ENCODE measurements at regions not wholly inside any gene's neighbourhood (a gene's known extent, or its start where the extent isn't known, plus 50 kb on each side); places are given as distances from the start of the nearest gene placed in this dataset.
A peak's percentile ranks its signal among the peaks of the same experiment; 100 is the strongest.
"Not testable (repeated sequence)": the region's sequence is repeated elsewhere in the genome, so short reads cannot be mapped to it uniquely, and the experiment has no call there.

DNA sequence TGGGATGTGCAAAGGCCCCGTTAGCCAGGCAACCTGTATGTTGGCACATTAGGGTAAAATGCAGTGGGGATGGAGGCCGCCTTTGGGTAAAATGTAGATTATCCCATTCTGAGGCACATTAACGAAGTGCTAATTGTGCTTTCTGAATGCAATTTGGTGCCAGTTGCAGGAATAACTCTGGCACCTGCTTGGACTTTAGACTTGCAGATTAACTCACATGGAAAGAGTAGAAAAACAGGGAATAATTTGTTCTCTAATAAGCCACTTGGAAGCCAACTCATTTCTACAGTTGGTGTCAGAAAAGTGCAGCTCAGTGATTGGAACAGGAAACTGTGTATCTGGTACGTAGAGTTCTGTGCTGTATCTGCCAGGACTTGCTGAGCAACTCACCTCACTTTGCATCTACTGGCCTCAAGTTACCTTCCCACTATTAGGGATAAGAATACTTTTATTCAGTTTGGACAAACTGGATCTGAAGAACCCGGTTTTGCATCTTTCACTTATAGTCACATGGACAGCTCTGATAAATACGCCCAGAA lies 377.4 kb upstream of the PODXL start:
- H3K9me2 ChIP-seq, result no peaks in the 10 kb centered on the region
- H3K9me3 ChIP-seq, result no peaks in the 10 kb centered on the region
- H3K9ac ChIP-seq, result no peak overlapping the region
- TF ChIP-seq POLR2AphosphoS5 (IDR thresholded peaks at IDR 0.05; ENCODE audit: low read depth, low read length), result no peak
- no peak for TF ChIP-seq GATA2 (CRISPR knock-in tag; IDR thresholded peaks at IDR 0.05)
- no peak for TF ChIP-seq JUND (IDR thresholded peaks at IDR 0.05)
- TF ChIP-seq EP300 (IDR thresholded peaks at IDR 0.05; ENCODE audit: borderline replicate concordance in 1 of 2, low read depth in 1 of 2, low read length in 1 of 2), result no peak
- TF ChIP-seq YY1 (IDR thresholded peaks at IDR 0.05; ENCODE audit: low read depth), result no peak
- TF ChIP-seq, protein P1, sequence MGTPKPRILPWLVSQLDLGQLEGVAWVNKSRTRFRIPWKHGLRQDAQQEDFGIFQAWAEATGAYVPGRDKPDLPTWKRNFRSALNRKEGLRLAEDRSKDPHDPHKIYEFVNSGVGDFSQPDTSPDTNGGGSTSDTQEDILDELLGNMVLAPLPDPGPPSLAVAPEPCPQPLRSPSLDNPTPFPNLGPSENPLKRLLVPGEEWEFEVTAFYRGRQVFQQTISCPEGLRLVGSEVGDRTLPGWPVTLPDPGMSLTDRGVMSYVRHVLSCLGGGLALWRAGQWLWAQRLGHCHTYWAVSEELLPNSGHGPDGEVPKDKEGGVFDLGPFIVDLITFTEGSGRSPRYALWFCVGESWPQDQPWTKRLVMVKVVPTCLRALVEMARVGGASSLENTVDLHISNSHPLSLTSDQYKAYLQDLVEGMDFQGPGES (IDR thresholded peaks at IDR 0.05; ENCODE audit: low read depth, low read length), result no peak
- TF ChIP-seq FOSL2 (IDR thresholded peaks at IDR 0.05; ENCODE audit: borderline replicate concordance, low read depth), result no peak
- TF ChIP-seq, protein P2, sequence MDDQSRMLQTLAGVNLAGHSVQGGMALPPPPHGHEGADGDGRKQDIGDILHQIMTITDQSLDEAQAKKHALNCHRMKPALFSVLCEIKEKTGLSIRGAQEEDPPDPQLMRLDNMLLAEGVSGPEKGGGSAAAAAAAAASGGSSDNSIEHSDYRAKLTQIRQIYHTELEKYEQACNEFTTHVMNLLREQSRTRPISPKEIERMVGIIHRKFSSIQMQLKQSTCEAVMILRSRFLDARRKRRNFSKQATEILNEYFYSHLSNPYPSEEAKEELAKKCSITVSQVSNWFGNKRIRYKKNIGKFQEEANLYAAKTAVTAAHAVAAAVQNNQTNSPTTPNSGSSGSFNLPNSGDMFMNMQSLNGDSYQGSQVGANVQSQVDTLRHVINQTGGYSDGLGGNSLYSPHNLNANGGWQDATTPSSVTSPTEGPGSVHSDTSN (IDR thresholded peaks at IDR 0.05), result no peak
- H3F3A ChIP-seq (replicated peaks; ENCODE audit: insufficient read depth), result peaks cover 4% of the 10 kb centered on the region
- H2AFZ ChIP-seq (ENCODE audit: low read depth), result no peak overlapping the region
- no peaks in the 10 kb centered on the region for H3K4me1 ChIP-seq (ENCODE audit: control insufficient read depth in 1 of 2, insufficient read depth in 2 of 2, low read depth in 1 of 2, low read length in 1 of 2)
- ChIA-PET CTCF (interaction anchor here (0.6 to 3.5 kb wide), 4 partner anchors 12 to 912 kb away, joined by 3 to 17 read pairs (median 4); no protein-coding TSS in a partner anchor), POLR2A (no interaction called here)
- H3K4me3 ChIP-seq (ENCODE audit: low read depth in 2 of 2, low read length in 1 of 2), result no peak overlapping the region
- no peaks in the 10 kb centered on the region for H4K20me1 ChIP-seq (ENCODE audit: insufficient read depth)
- H3K79me2 ChIP-seq (ENCODE audit: insufficient read depth), result peaks cover 6% of the 10 kb centered on the region
- 83% methylated on average over 6 of the region's 6 CpGs for WGBS (ENCODE audit: low lambda C conversion rate)
- H3K27me3 ChIP-seq (ENCODE audit: insufficient read depth), result no peaks in the 10 kb centered on the region
- no peak overlapping the region for H3K27ac ChIP-seq (ENCODE audit: low read depth in 2 of 2, low read length in 1 of 2)
- H3K4me2 ChIP-seq, result no peak overlapping the region
- H3K36me3 ChIP-seq (replicated peaks in 1 of 2; ENCODE audit: control insufficient read depth in 1 of 2, insufficient read depth in 2 of 2, low read length in 1 of 2), result peaks cover 0 to 52% of the 10 kb centered on the region in 2 experiments
- DNase-seq, result no peak

DNA sequence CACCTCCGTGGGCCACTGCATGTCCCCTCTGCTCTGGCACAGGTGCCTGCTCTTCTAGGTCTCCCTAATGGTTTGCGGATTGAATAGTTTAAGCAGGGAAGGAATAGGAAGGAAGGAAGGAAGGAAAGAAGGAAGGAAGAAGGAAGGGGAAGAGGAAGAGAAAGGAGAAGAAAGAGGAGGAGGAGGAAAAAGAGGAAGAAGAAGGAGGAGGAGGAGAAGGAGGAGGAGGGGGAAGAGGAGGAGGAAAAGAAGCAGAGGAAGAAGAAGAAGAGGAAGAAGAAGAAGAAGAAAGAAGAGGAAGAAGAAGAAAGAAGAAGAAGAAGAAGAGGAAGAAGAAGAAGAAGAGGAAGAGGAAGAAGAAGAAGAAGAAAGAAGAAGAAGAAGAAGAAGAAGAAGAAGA lies 376.8 kb upstream of the PODXL start:
- H3K27ac ChIP-seq (ENCODE audit: low read depth in 2 of 2, low read length in 1 of 2); H3K4me1 ChIP-seq (ENCODE audit: control insufficient read depth in 1 of 2, insufficient read depth in 2 of 2, low read depth in 1 of 2, low read length in 1 of 2); H3K9me3 ChIP-seq; POLR2A ChIA-PET; H3K9me2 ChIP-seq; H3K4me3 ChIP-seq (ENCODE audit: low read depth in 2 of 2, low read length in 1 of 2); H3F3A ChIP-seq (replicated peaks; ENCODE audit: insufficient read depth); DNase-seq; H3K4me2 ChIP-seq; H3K79me2 ChIP-seq (ENCODE audit: insufficient read depth); H3K27me3 ChIP-seq (ENCODE audit: insufficient read depth); H4K20me1 ChIP-seq (ENCODE audit: insufficient read depth); H2AFZ ChIP-seq (ENCODE audit: low read depth); H3K9ac ChIP-seq: not testable (repeated sequence)
- H3K36me3 ChIP-seq (replicated peaks in 1 of 2; ENCODE audit: control insufficient read depth in 1 of 2, insufficient read depth in 2 of 2, low read length in 1 of 2), result peaks cover 3 to 52% of the 10 kb centered on the region in 2 experiments
- CTCF ChIA-PET, result interaction anchor here (2.8 kb wide), 1 partner anchor 12 kb away, joined by 11 read pairs; no protein-coding TSS in a partner anchor
- 66% methylated on average over 2 of the region's 2 CpGs for whole genome bisulfite sequencing (ENCODE audit: low lambda C conversion rate)

DNA sequence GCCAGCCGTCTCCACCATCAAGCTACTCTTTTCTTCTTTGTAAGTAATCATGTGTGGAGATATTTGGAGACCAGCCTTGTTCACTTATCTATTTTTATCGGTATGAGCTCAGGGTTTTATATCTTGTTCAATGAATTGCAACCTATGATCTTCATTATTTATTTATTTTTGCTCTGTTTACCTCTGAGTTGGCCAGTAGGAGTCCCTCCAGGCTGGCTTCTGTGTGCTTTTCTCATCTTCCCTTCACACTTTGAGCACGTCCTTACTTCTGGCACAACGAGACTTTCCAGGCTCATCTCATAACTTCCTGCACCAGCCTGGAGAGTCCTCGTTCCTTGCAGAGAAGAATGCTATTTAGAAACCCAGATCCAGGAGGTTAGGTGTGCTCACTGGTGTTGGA lies 375.8 kb upstream of the PODXL start:
- no peak overlapping the region for H3K9ac ChIP-seq
- H2AFZ ChIP-seq (ENCODE audit: low read depth), result no peak overlapping the region
- H3K9me3 ChIP-seq, result no peaks in the 10 kb centered on the region
- H3K4me2 ChIP-seq, result no peak overlapping the region
- peaks cover 4% of the 10 kb centered on the region for H3F3A ChIP-seq (replicated peaks; ENCODE audit: insufficient read depth)
- H3K9me2 ChIP-seq, result no peaks in the 10 kb centered on the region
- H3K79me2 ChIP-seq (ENCODE audit: insufficient read depth), result peaks cover 8% of the 10 kb centered on the region
- 0 out of 2 replicates have a peak, but pooled peaks cover 8% of the 10 kb centered on the region for H4K20me1 ChIP-seq (ENCODE audit: insufficient read depth)
- H3K4me3 ChIP-seq (ENCODE audit: low read depth in 2 of 2, low read length in 1 of 2), result no peak overlapping the region
- ChIA-PET CTCF (interaction anchor here (0.7 to 2.8 kb wide), 4 partner anchors 11 to 243 kb away, joined by 3 to 11 read pairs (median 4); no protein-coding TSS in a partner anchor), POLR2A (no interaction called here)
- DNase-seq, result no peak
- no peaks in the 10 kb centered on the region for H3K27me3 ChIP-seq (ENCODE audit: insufficient read depth)
- no peak overlapping the region for H3K27ac ChIP-seq (ENCODE audit: low read depth in 2 of 2, low read length in 1 of 2)
- peaks cover 3 to 59% of the 10 kb centered on the region in 2 experiments for H3K36me3 ChIP-seq (replicated peaks in 1 of 2; ENCODE audit: control insufficient read depth in 1 of 2, insufficient read depth in 2 of 2, low read length in 1 of 2)
- TF ChIP-seq EP300 (IDR thresholded peaks at IDR 0.05; ENCODE audit: borderline replicate concordance in 1 of 2, low read depth in 1 of 2, low read length in 1 of 2) (no peak), POLR2AphosphoS5 (IDR thresholded peaks at IDR 0.05; ENCODE audit: low read depth, low read length) (no peak), RAD21 (IDR thresholded peaks at IDR 0.05; ENCODE audit: low read length) (peak; percentile 18; the same call in 1 of the 2 replicates), GABPA (IDR thresholded peaks at IDR 0.05; ENCODE audit: low read depth) (no peak), CHD2 (IDR thresholded peaks at IDR 0.05; ENCODE audit: low read length, partially characterized antibody) (no peak), FOSL2 (IDR thresholded peaks at IDR 0.05; ENCODE audit: borderline replicate concordance, low read depth) (no peak), FOXM1 (IDR thresholded peaks at IDR 0.05; ENCODE audit: low read depth) (no peak)
- TF ChIP-seq, protein P1 (IDR thresholded peaks at IDR 0.05; ENCODE audit: low read depth, low read length), result no peak
- 86% methylated on average over 5 of the region's 5 CpGs for WGBS (ENCODE audit: low lambda C conversion rate)
- H3K4me1 ChIP-seq (ENCODE audit: control insufficient read depth in 1 of 2, insufficient read depth in 2 of 2, low read depth in 1 of 2, low read length in 1 of 2), result no peaks in the 10 kb centered on the region

Data from SK-N-SH (cell line).